Adrenal gland (tissue), 9 donors: ENCODE measurements at regions not wholly inside any gene's neighbourhood (a gene's known extent, or its start where the extent isn't known, plus 50 kb on each side); places are given as distances from the start of the nearest gene placed in this dataset.

Experiments used
- DNase-seq, 7 donors: peaks; one replicate each; pipeline ENCODE4 v3.0.0-alpha.2; 2019 to 2020
- H3K27ac ChIP-seq, 5 donors: fragments of 200-600 bp; sonication (generic) in 4 of 5; 1 replicate in 3 of 5; 2 replicates in 2 of 5; pipeline versions ENCODE4 v1.5.1 to v1.8.0; 2016 to 2020; ENCODE audit warnings: mild to moderate bottlenecking in 1 of 5
- H3K27me3 ChIP-seq: fragments of 200-600 bp; 2 replicates; pipeline ENCODE4 v1.8.0; 2021
- H3K36me3 ChIP-seq, 2 donors: fragments of 200-600 bp; replicated peaks in 1 of 2; 1 replicate in 1 of 2; 2 replicates in 1 of 2; pipeline versions ENCODE4 v1.5.1 to v1.8.0; 2018 to 2022
- H3K4me1 ChIP-seq, 2 donors: fragments of 200-600 bp; replicated peaks in 1 of 2; 1 replicate in 1 of 2; 2 replicates in 1 of 2; pipeline versions ENCODE4 v1.5.1 to v1.8.0; 2018 to 2021
- H3K4me3 ChIP-seq, 4 donors: fragments of 200-600 bp; sonication (generic) in 3 of 4; one replicate each; pipeline ENCODE4 v1.5.1; 2016 to 2018
- H3K9me3 ChIP-seq, 3 donors: fragments of 200-600 bp; sonication (generic) in 1 of 3; replicated peaks in 1 of 3; 1 replicate in 2 of 3; 2 replicates in 1 of 3; pipeline versions ENCODE4 v1.5.1 to v1.8.0; 2016 to 2021
- CTCF ChIP-seq, 6 experiments: fragments of 450-650 bp in 4 of 6; fragments of 200-600 bp in 2 of 6; sonication (generic) in 1 of 6; IDR thresholded peaks; 1 replicate in 5 of 6; 2 replicates in 1 of 6; pipeline versions ENCODE4 v1.5.1 to v1.8.0; 2016 to 2021; ENCODE audit warnings: antibody characterized with exemption in 6 of 6, mild to moderate bottlenecking in 2 of 6, moderate library complexity in 1 of 6
- POLR2A ChIP-seq, 2 donors: fragments of 450-650 bp; IDR thresholded peaks; one replicate each; pipeline ENCODE4 v1.6.1; 2017; ENCODE audit warnings: antibody characterized with exemption in 2 of 2, mild to moderate bottlenecking in 2 of 2, moderate library complexity in 1 of 2
- WGBS, 4 donors: extraction: QIAGEN DNeasy Blood & Tissue Kit in 2 of 4; methylation state at CpG; one replicate each; pipeline versions ENCODE4 v1.1.5 to v1.1.7; 2013 to 2017; 5-methylcytosine and 5-hydroxymethylcytosine counted together
- intact Hi-C, 2 donors: fragments of 100-400 bp; cut with DNase I; formaldehyde crosslinking; loops; one replicate each; pipeline versions ENCODE4 v1.14.1 to v1.15.0; 2022 to 2023
- donor health status: healthy with polysubstance abuse.
- donor health status: Bipolar disorder and iron deficiency.
- donor health status: DM: yes; HTN: yes; CAD: no.
- donor health status: DM: no; HTN: no; CAD: no.
- donor health status: DM: no; HTN: no; CAD: no.

GRCh38 chr18:77422974-77423867, 173.6 kb downstream of the GALR1 start:
- no peaks in the 10 kb centered on the region for H3K9me3 ChIP-seq
- no peak overlapping the region for H3K27ac ChIP-seq
- H3K36me3 ChIP-seq, result no peaks in the 10 kb centered on the region
- no peaks in the 10 kb centered on the region for H3K4me1 ChIP-seq
- WGBS, 4 donors, result 45 to 51% (median 49%) methylated on average over 7 of the region's 7 CpGs
- no peak for DNase-seq
- H3K4me3 ChIP-seq, result no peak overlapping the region
- intact Hi-C loops, result no loop called here
- H3K27me3 ChIP-seq, result no peaks in the 10 kb centered on the region
- TF ChIP-seq CTCF (IDR thresholded peaks at IDR 0.05), result no peak
- no peak for TF ChIP-seq POLR2A (IDR thresholded peaks at IDR 0.05)

DNA sequence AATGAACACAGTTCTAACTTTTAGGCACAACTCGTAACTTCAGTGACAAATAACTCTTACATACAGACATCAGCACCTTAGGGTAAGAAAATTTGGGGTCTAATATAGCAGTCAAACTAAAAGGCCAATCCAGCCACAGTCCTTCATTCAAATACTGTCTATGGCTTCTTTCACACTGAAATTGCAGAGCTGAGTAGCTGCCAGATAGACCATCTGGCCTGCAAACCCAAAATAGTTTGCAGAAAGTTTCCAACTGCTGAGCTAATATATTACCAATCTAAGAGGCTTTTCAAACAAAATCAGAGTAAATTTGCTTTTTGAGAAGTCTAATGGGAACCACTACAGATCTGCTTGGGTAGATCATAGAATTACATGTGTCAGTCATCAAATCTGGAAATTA, 183.4 kb downstream of the GALR1 start:
- H3K36me3 ChIP-seq, result no peaks in the 10 kb centered on the region
- no peaks in the 10 kb centered on the region for H3K27me3 ChIP-seq
- no peak for DNase-seq
- intact Hi-C loops, result no loop called here
- no peaks in the 10 kb centered on the region for H3K9me3 ChIP-seq
- H3K4me1 ChIP-seq, result no peaks in the 10 kb centered on the region
- WGBS, 4 donors, result 58 to 73% (median 67%) methylated on average over 1 of the region's 1 CpG
- no peak overlapping the region for H3K27ac ChIP-seq
- no peak for TF ChIP-seq POLR2A (IDR thresholded peaks at IDR 0.05)
- no peak for TF ChIP-seq CTCF (IDR thresholded peaks at IDR 0.05)
- H3K4me3 ChIP-seq, result no peak overlapping the region

DNA sequence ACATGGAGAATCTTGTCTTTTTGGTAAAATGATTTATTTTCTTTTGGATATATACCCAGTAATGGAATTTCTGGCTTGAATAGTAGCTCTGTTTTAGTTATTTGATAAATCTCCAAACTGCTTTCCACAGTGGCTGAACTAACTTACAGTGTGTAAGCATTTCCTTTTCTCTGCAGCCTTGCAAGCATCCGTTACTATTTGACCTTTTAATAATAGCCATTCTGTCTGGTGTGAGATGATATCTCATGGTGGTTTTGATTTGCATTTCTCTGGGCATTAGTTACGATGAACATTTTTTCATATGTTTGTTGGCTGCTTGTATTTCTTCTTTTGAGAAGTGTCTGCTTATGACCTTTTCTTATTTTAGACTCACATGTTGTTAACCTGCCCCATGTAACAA, 190.2 kb downstream of the GALR1 start:
- no peaks in the 10 kb centered on the region for H3K36me3 ChIP-seq
- DNase-seq, result no peak
- intact Hi-C loops, result no loop called here
- TF ChIP-seq POLR2A (IDR thresholded peaks at IDR 0.05) (no peak), CTCF (IDR thresholded peaks at IDR 0.05) (no peak)
- WGBS, 4 donors, result 59 to 66% (median 62%) methylated on average over 2 of the region's 2 CpGs
- no peaks in the 10 kb centered on the region for H3K27me3 ChIP-seq
- H3K4me1 ChIP-seq, result no peaks in the 10 kb centered on the region
- no peak overlapping the region for H3K4me3 ChIP-seq
- no peak overlapping the region for H3K27ac ChIP-seq
- H3K9me3 ChIP-seq, result no peaks in the 10 kb centered on the region

GRCh38 chr18:77442393-77442792, 192.7 kb downstream of the GALR1 start:
- Histone ChIP-seq H3K36me3 (no peaks in the 10 kb centered on the region), H3K27ac (no peak overlapping the region), H3K27me3 (no peaks in the 10 kb centered on the region), H3K4me3 (no peak overlapping the region), H3K9me3 (no peaks in the 10 kb centered on the region), H3K4me1 (no peaks in the 10 kb centered on the region)
- TF ChIP-seq CTCF (IDR thresholded peaks at IDR 0.05) (no peak), POLR2A (IDR thresholded peaks at IDR 0.05) (no peak)
- DNase-seq, result no peak
- intact Hi-C loops, result no loop called here
- 62 to 76% (median 71%) methylated on average over 5 to 6 of the region's 6 CpGs for WGBS, 4 donors
